LHCN-M2 (cell line): ENCODE measurements at regions not wholly inside any gene's neighbourhood (a gene's known extent, or its start where the extent isn't known, plus 50 kb on each side); places are given as distances from the start of the nearest gene placed in this dataset.

Experiments used
- DNase-seq: peaks from one replicate; pipeline ENCODE4 v3.0.0-alpha.2; 2012; ENCODE audit warnings: low read depth

DNA sequence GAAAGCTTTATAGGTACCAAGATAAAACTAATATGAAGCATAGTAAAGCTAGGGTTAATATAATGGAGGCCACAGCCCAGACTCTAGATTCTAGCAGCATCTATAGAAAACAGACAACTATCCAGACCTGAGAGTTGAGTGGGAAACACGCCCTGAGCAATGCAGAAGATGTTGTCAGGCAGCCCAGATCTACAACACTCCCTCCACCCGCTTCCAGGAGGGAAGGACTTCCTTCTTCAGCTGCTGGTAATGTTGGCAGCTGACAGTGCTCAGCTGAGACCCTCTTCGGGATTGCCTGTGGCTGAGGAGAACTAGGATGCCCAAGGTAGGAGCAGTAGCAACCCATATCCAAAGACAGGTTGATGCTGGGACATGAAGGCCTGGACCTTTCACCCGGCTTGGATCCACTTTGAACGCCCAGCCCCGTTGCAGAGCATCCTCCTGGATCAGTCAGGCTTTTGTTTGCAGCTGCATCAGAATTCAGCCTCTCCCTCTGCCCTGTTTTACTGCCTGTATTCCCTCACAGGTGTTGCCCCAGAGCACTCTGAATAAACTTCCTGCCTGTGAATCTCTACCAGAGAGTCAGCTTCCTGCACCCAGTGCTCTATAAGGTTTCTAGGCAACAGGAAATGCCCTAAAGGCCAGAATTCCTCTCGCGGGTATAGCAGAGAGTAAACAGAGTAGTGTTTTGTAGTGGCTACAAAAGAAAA, 174.7 kb upstream of the IL12A start:
- peak; percentile 28 for DNase-seq

DNA sequence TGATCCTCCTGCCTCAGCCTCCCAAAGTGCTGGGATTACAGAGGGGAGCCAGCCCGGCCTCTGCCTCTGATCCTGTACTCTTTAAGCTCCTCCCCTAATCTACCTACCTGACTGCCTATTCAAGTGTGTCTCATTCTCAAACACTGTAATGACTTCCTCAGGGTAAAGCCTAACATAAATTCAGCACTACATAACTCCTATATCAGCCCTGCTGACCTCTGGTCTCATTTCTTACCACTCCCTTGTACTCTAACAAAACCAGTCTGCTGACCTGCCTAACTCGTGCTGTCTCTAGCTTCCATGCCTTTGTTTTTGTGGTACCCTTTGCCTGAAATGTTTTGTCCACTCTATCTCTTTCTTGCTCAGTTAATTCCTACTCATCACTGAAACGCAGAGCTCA, 172.1 kb upstream of the IL12A start:
- DNase-seq, result no peak

GRCh38 chr3:159817126-159817525, 171.5 kb upstream of the IL12A start:
- DNase-seq, result no peak

- DNase-seq, result no peak
Observed at GRCh38 chr3:159817571-159817970, 171.1 kb upstream of the IL12A start.

GRCh38 chr3:159818399-159818798, 170.2 kb upstream of the IL12A start:
- DNase-seq, result no peak

DNA sequence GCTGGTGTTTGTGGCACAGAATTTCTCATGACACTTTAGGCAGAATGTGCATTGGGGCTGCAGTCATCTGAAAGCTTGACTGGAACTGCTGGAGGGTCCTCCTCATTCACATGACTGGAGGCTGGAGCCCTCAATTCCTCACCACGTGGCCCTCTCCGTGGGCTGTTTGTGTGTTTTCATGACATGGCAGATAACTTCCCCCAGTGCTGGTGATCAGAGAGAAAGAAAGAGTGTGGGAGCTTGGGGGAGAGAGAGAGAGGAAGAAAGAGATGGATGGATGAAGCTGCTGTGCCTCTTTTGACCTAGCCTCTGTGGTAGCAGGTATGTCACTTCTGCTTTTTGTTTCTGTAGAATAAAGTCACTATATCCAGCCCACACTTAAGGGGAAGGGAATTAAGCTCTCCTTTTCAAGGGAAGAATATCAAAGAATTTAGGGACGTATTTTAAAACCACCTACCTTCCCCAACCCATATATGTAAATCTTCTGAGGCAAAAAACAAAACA, 169.6 kb upstream of the IL12A start:
- no peak for DNase-seq

GRCh38 chr3:159819676-159820075, 169.0 kb upstream of the IL12A start:
- DNase-seq, result no peak

DNA sequence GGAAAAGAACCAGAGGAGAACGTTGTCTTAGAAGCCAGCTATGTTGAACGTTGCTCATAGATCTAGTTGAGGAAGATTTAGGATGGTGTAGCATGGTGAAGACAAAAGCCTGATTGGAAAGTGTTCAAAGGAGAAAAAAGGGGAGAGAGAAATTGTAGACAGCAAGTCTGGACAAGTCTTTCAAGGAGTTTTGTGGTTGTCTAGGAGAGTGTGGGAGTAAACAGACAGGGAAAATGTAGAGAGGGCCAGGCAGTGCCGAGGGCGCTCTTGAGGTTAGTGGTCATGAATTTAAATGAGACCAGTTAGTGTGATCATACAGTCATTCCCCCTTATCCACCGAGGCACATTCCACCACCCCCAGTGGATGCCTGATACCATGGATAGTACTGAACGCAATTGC, 167.5 kb upstream of the IL12A start:
- DNase-seq, result peak; percentile 35

DNA sequence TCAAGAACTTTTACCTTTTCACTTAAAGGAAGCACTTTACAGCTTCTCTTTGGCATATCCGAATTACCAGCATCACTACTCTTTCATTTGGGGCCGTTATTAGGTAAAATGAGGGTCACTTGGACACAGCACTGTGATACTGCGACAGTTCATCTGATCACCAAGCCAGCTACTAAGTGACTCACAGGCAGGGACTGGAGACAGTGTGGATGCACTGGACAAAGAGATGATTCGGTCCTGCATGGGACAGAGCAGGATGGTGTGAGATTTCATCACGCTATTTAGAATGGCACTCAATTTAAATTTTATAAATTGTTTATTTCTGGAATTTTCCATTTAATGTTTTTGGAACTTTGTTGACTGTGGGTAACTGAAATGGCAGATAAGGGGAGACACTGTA, 166.9 kb upstream of the IL12A start:
- no peak for DNase-seq

DNA sequence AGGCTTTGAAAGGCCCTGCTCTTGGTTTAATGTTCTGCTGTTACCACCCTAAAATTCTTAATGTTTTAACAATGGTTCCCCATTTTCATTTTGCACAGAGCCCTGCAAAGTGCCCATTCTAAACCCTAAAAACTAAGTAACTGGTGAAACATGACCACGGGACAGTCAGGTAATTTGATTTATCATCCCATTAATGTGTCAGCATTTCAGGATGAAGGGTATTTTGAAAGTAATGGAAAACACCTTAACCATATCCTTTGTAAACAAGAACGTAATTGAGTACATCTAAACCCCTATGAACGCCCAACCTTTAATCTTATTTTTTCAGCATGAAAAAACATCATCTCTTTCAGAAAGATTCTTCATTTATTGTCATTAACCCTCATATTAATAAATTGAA, 164.9 kb upstream of the IL12A start:
- no peak for DNase-seq

DNA sequence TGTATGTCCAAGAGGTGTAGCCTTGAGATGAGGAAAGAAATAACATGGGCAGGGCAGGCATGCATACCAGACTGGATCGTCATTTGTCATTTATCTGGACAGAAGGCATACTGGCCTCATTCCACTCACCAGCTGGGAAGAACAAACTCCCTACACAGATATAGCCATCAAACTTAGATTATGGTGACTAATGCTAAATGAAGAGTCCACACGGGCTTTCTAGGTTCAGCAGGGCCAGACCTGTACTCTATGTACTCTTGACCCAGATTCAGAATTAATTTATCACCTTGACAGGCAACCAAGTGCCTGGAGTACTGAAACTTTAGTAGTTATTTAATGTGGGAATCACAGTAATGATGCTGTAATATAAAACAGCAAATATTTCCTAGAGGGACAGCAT, 164.3 kb upstream of the IL12A start:
- peak; percentile 93 for DNase-seq

DNA sequence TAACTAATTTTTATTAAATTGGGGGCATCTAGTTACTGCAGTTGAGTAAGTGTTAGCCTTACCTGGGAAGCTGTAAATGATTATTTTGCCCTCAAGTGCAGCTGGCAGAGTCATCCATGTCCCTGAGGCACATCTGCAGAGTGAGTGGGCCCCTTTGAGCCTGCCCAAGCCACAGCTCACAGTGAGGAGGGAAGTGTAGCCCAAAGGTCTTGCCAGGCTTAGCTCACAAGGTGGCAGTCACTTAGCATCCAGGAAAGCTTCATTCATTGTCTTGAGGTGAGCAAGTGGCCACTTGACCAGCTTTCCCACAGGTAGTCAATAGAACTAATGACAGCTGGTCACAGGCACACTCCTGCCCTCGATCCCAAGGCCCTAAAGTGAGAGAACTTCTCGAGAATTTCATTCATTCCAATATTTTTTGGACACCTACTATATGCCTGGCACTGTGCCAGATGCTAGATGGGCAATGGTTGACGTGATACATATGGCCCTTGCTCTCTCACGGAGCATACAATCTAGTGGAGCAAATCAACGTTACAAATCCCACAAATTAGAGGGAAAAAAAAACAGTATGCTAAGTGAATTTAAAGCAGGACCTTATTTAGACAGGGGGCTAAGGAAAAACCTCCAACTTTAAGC, 163.3 kb upstream of the IL12A start:
- DNase-seq, result no peak

- DNase-seq, result peak; percentile 82
Observed at GRCh38 chr3:159828542-159828943, 160.1 kb upstream of the IL12A start.

DNA sequence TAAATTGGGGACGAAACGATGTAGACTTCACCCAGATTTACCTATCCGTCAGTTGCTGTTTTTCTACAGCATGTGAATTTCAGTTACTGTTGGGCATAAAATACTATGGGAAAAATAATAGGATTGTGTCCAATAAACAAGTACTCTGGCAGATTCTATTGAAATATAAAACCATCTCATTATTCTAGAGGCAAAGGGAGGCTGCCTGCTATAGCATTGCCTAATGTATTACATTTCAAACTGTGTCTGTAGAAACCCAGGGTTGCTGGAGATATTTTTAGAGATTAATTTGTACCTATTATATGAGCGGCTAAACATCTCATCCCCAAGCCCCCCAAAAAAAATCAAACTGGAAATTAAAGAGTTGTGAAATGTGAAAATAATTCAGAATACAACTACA, 159.6 kb upstream of the IL12A start:
- DNase-seq, result no peak

DNA sequence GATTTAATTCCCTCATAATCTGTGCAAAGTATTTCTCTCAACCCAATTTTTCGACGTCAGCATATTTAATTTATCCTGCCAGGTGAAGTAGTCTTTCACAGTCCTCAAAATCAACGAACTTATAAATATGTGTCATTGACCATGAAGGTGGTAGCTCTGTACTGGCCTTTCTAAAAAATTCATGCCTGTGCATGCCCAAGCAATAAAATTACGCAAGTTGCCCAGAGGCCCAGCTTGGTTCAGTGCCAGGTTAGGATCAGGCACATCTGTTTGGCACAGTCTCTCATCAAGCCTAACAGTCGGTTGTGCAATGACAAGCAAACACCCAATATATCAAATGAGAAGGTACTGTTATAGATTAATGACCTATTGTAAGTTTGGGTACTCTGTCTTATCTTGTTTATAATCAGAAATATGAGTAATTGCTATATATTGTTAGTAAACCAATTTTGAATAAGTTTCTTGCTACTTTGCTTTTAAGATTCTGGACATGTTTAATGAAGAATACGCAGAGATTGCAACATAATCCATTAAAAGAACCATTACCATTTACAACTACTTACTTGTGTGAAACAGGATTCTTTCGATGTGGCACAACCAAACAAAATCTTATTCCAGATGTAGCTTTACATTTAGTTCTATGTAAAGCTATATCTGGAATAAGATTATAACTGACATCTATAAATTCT, 159.0 kb upstream of the IL12A start:
- peak; percentile 97 for DNase-seq

DNA sequence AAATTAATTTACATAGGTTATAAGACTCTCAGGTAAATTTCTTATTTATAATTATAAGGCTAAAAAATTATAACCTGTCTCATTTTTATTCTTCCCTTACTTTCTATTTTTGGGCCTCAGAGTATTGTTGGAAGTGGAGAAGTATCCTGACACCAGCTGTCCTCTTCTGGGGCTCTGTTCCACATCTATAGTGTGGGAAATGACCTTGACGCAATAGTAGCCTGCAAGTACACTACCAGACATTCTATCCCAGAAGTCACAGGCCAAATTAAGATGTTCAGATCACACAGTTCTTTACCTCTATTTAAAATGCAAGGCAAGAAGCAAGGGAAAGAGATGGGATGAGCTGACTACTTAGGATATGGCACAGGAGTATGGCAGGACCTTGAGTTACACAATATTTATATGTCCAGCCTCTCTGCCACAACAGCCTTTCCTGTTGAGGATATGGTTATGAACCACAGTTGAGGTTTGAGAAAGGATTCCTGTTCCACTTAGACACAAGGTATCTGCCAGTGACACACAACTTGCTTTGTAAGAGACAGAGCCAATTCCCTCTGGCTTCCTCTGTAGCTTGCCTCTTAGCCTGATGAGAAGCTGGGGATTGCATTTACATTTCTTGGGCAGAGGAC, 158.0 kb upstream of the IL12A start:
- peak; percentile 77 for DNase-seq

- DNase-seq, result no peak
Observed at GRCh38 chr3:159831466-159831865, 157.2 kb upstream of the IL12A start.

DNA sequence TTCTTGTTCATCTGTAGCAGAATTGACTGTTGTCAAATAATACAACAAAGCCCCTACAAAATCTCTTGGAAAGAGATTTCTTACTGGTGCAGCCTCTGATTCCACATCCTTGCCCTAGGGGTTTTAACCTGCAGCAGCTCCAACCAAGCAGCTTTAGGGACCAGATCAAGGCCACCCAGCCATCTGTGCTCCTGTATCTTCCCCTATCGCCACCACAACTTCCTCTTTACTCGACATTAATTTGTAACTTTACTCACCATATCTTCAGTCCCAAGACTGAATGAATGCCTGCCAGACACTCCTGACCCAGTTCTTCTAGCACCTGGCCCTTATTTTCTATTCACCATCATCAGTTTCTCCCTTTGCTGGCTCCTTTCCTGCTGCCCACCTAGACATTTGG, 156.6 kb upstream of the IL12A start:
- no peak for DNase-seq

GRCh38 chr3:159835126-159835525, 153.5 kb upstream of the IL12A start:
- DNase-seq, result no peak

GRCh38 chr3:159837725-159838124, 150.9 kb upstream of the IL12A start:
- DNase-seq, result no peak

DNA sequence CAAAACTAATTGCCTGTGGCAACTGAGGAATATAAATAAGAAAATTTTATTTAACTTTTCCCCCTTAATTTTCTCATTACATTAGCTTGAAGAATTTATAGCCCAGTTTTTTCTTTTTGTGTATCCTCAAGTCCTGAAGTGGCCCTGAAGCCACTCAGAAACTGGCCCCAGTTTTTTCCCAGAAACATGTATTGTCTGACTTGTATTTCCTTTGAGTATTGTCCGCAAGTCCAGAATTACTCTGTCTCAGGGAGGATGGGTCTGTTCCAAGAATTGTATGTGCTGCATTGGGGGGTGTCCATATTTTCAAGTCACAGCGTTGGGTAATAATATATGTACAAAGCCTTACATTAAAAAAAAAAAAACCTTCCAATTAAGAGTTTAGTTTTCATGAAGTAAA, 149.7 kb upstream of the IL12A start:
- DNase-seq, result no peak
